HCT116 (cell line): ENCODE measurements at regions not wholly inside any gene's neighbourhood (a gene's known extent, or its start where the extent isn't known, plus 50 kb on each side); places are given as distances from the start of the nearest gene placed in this dataset.

Experiments used
- ATAC-seq: fragments of 200-7000 bp; cut with Tn5 transposase; 2 replicates; pipeline ENCODE4 v1.9.1; 2020; ENCODE audit warnings: mild to moderate bottlenecking, moderate library complexity
- BruUV-seq: library from RNA; stranded (reverse); fragments of 400-500 nt; replicated peaks from 2 replicates; lab custom pipeline; 2021; lab: Mats Ljungman, UMichigan
- CTCF ChIA-PET: fragments of 300-600 bp; sonication (Branson Sonifier 250); formaldehyde crosslinking; loops from one replicate; lab custom pipeline; 2021; ENCODE audit warnings: antibody characterized with exemption; lab: Charles Lee
- POLR2A ChIA-PET: fragments of 300-600, 350-600 bp; sonication (Branson Sonifier 250); formaldehyde crosslinking; loops from one replicate; lab custom pipeline; 2021; ENCODE audit warnings: antibody characterized with exemption; lab: Charles Lee
- RAD21 ChIA-PET, 2 experiments: fragments of 300-600 bp; sonication (Branson Sonifier 250); formaldehyde crosslinking; loops; one replicate each; lab custom pipeline; 2023; ENCODE audit warnings: low total read pairs in 2 of 2; ENCODE audit not compliant: uncharacterized antibody in 2 of 2, unreplicated experiment in 2 of 2, low non-redundant PET in 1 of 2; lab: Charles Lee
- DNase-seq: peaks from one replicate; pipeline ENCODE4 v3.0.0-alpha.2; 2010; ENCODE audit warnings: low read depth, low spot score
- H2AFZ ChIP-seq: fragments of 200-600 bp; shearing (Covaris generic), sonication (generic); 2 replicates; pipeline ENCODE4 v1.6.1; 2017; ENCODE audit warnings: low read depth, mixed run types, mixed read lengths, antibody characterized with exemption, low read length; ENCODE audit not compliant: poor library complexity, severe bottlenecking
- H3K27ac ChIP-seq: 2 replicates; pipeline ENCODE4 v1.5.1; 2012; ENCODE audit warnings: low read depth, low read length
- H3K27me3 ChIP-seq: fragments of 200-600 bp; sonication (generic); 2 replicates; pipeline ENCODE4 v1.6.1; 2016; ENCODE audit warnings: mixed run types, low read length, mixed read lengths; ENCODE audit not compliant: insufficient read depth
- H3K36me3 ChIP-seq, 2 experiments: fragments of 200-500 bp in 1 of 2; fragments of 200-600 bp in 1 of 2; sonication (Bioruptor generic) in 1 of 2; sonication (generic) in 1 of 2; 2 replicates each; pipeline versions ENCODE4 v1.5.1 to v1.6.1; 2014 to 2016; ENCODE audit warnings: low read length in 2 of 2, inconsistent platforms in 1 of 2, mixed read lengths in 1 of 2, mixed run types in 1 of 2; ENCODE audit not compliant: insufficient read depth in 2 of 2, control insufficient read depth in 1 of 2
- H3K4me1 ChIP-seq, 2 experiments: fragments of 200-600 bp in 1 of 2; sonication (generic) in 1 of 2; 2 replicates each; pipeline versions ENCODE4 v1.5.1 to v1.6.1; 2012 to 2017; ENCODE audit warnings: low read length in 2 of 2, inconsistent platforms in 1 of 2, mild to moderate bottlenecking in 1 of 2, mixed read lengths in 1 of 2, mixed run types in 1 of 2, moderate library complexity in 1 of 2; ENCODE audit not compliant: insufficient read depth in 2 of 2, control insufficient read depth in 1 of 2
- H3K4me2 ChIP-seq: fragments of 200-600 bp; sonication (generic); 2 replicates; pipeline ENCODE4 v1.6.1; 2017; ENCODE audit warnings: mixed run types, low read length, mixed read lengths
- H3K4me3 ChIP-seq, 2 experiments: fragments of 200-600 bp in 1 of 2; sonication (generic) in 1 of 2; replicated peaks in 1 of 2; 2 replicates each; pipeline ENCODE4 v1.5.1; 2011 to 2016; ENCODE audit warnings: low read length in 2 of 2, control low read depth in 1 of 2, low read depth in 1 of 2, mild to moderate bottlenecking in 1 of 2, mixed read lengths in 1 of 2, mixed run types in 1 of 2
- H3K79me2 ChIP-seq: fragments of 200-600 bp; sonication (generic); 2 replicates; pipeline ENCODE4 v1.6.1; 2017; ENCODE audit warnings: mild to moderate bottlenecking, mixed run types, low read length, moderate library complexity, mixed read lengths; ENCODE audit not compliant: insufficient read depth
- H3K9ac ChIP-seq: fragments of 200-600 bp; sonication (generic); 2 replicates; pipeline ENCODE4 v1.6.1; 2016; ENCODE audit warnings: low read length, mixed read lengths
- H3K9me2 ChIP-seq: fragments of 200-600 bp; sonication (generic), shearing (Covaris generic); 2 replicates; pipeline ENCODE4 v1.6.1; 2017; ENCODE audit warnings: mixed run types, mild to moderate bottlenecking, moderate library complexity; ENCODE audit not compliant: insufficient read depth
- H3K9me3 ChIP-seq, 2 experiments: fragments of 200-500 bp in 1 of 2; fragments of 200-600 bp in 1 of 2; sonication (Bioruptor generic) in 1 of 2; sonication (generic) in 1 of 2; 2 replicates each; pipeline ENCODE4 v1.6.1; 2014 to 2017; ENCODE audit warnings: low read length in 2 of 2, mixed read lengths in 2 of 2, inconsistent platforms in 1 of 2, low read depth in 1 of 2, mild to moderate bottlenecking in 1 of 2, mixed run types in 1 of 2, moderate library complexity in 1 of 2; ENCODE audit not compliant: control insufficient read depth in 1 of 2, insufficient read depth in 1 of 2
- H4K20me1 ChIP-seq: fragments of 200-600 bp; sonication (generic), shearing (Covaris generic); 2 replicates; pipeline ENCODE4 v1.6.1; 2017; ENCODE audit warnings: mixed run types, mild to moderate bottlenecking, moderate library complexity; ENCODE audit not compliant: insufficient read depth
- ATF3 ChIP-seq: IDR thresholded peaks from 2 replicates; pipeline ENCODE4 v1.6.1; 2012
- CBX3 ChIP-seq: IDR thresholded peaks from 2 replicates; pipeline ENCODE4 v1.6.1; 2012; ENCODE audit warnings: low read depth
- ELF1 ChIP-seq: IDR thresholded peaks from 2 replicates; pipeline ENCODE4 v1.6.1; 2012; ENCODE audit warnings: low read depth, borderline replicate concordance
- EZH2 ChIP-seq: fragments of 200-600 bp; sonication (generic); IDR thresholded peaks from 2 replicates; pipeline ENCODE4 v1.6.1; 2017; ENCODE audit warnings: antibody characterized with exemption, mixed run types
- JUND ChIP-seq: IDR thresholded peaks from 2 replicates; pipeline ENCODE4 v1.6.1; 2012
- MAX ChIP-seq: IDR thresholded peaks from 2 replicates; pipeline ENCODE4 v1.6.1; 2012
- POLR2A ChIP-seq: IDR thresholded peaks from 2 replicates; pipeline ENCODE4 v1.7.0; 2011; ENCODE audit warnings: borderline replicate concordance; ENCODE audit not compliant: insufficient read depth, insufficient read length; ENCODE audit errors: extremely low read depth
- RAD21 ChIP-seq: IDR thresholded peaks from 2 replicates; pipeline ENCODE4 v1.6.1; 2012; ENCODE audit warnings: low read depth, mild to moderate bottlenecking
- REST ChIP-seq: IDR thresholded peaks from 2 replicates; pipeline ENCODE4 v1.6.1; 2012; ENCODE audit warnings: low read depth
- SIN3A ChIP-seq: IDR thresholded peaks from 2 replicates; pipeline ENCODE4 v1.6.1; 2012; ENCODE audit warnings: low read depth
- SRF ChIP-seq: IDR thresholded peaks from 2 replicates; pipeline ENCODE4 v1.6.1; 2012; ENCODE audit warnings: low read depth
- ZFX ChIP-seq: fragments of 450-650 bp; IDR thresholded peaks from 2 replicates; pipeline ENCODE4 v1.6.1; 2017
- ZNF274 ChIP-seq: fragments of 200-500 bp; sonication (Bioruptor generic); IDR thresholded peaks from 2 replicates; pipeline ENCODE4 v1.6.1; 2014; ENCODE audit warnings: mild to moderate bottlenecking, low read depth, low read length, inconsistent platforms
- intact Hi-C: fragments of 100-400 bp; cut with micrococcal nuclease; formaldehyde crosslinking; loops from 2 replicates; pipeline ENCODE4 v1.10.0; 2022

GRCh38 chr9:121562301-121562700 is 62.7 kb upstream of the GGTA1 start:
- intact Hi-C loops = no loop called here
- Histone ChIP-seq H3K4me1 (peaks cover 15 to 27% of the 10 kb centered on the region in 2 experiments), H3K27ac (no peak overlapping the region), H4K20me1 (no peaks in the 10 kb centered on the region), H3K27me3 (no peaks in the 10 kb centered on the region), H3K79me2 (no peaks in the 10 kb centered on the region), H3K9ac (no peak overlapping the region), H2AFZ (no peak overlapping the region), H3K4me2 (no peak overlapping the region), H3K36me3 (no peaks in the 10 kb centered on the region), H3K9me2 (no peaks in the 10 kb centered on the region), H3K9me3 (no peaks in the 10 kb centered on the region), H3K4me3 (no peak overlapping the region)
- no peak for TF ChIP-seq ZFX
- no peak for TF ChIP-seq REST
- TF ChIP-seq SRF = no peak
- ChIA-PET RAD21 (no interaction called here), CTCF (interaction anchor here (0.8 to 2.0 kb wide), 3 partner anchors 16 to 537 kb away, joined by 3 to 11 read pairs (median 5); no protein-coding TSS in a partner anchor), POLR2A (no interaction called here)
- no TSS peak for BruUV-seq
- no peak for DNase-seq
- no peak for ATAC-seq

GRCh38 chr9:121563425-121563824 is 63.8 kb upstream of the GGTA1 start:
- no peak for TF ChIP-seq JUND
- no peak for TF ChIP-seq MAX
- no peak for TF ChIP-seq ELF1
- no peak for TF ChIP-seq RAD21
- TF ChIP-seq ATF3 = no peak
- no peak for TF ChIP-seq ZNF274
- TF ChIP-seq ZFX = no peak
- TF ChIP-seq SIN3A = no peak
- TF ChIP-seq EZH2 = no peak
- no peak for TF ChIP-seq CBX3
- TF ChIP-seq POLR2A = no peak
- POLR2A ChIA-PET = no interaction called here
- peaks cover 4 to 15% of the 10 kb centered on the region in 2 experiments; a peak in 3 of 4 replicates for H3K4me1 ChIP-seq
- H3K9ac ChIP-seq = no peak overlapping the region
- ATAC-seq (no peak), DNase-seq (no peak)
- BruUV-seq = no TSS peak
- H3K9me3 ChIP-seq = no peaks in the 10 kb centered on the region
- H3K4me2 ChIP-seq = no peak overlapping the region
- H3K27me3 ChIP-seq = no peaks in the 10 kb centered on the region
- no peak overlapping the region for H2AFZ ChIP-seq
- no peaks in the 10 kb centered on the region for H3K79me2 ChIP-seq
- H3K4me3 ChIP-seq = no peak overlapping the region
- no peak overlapping the region for H3K27ac ChIP-seq
- no peaks in the 10 kb centered on the region for H3K9me2 ChIP-seq
- intact Hi-C loops = no loop called here
- RAD21 ChIA-PET = no interaction called here
- H4K20me1 ChIP-seq = no peaks in the 10 kb centered on the region
- CTCF ChIA-PET = no interaction called here
- H3K36me3 ChIP-seq = no peaks in the 10 kb centered on the region
